ENCODE measurements at regions not wholly inside any gene's neighbourhood (a gene's known extent, or its start where the extent isn't known, plus 50 kb on each side); places are given as distances from the start of the nearest gene placed in this dataset.
A peak's percentile ranks its signal among the peaks of the same experiment; 100 is the strongest.

- Histone ChIP-seq H3K4me1 (peaks cover 0 to 63% (median 18%) of the 10 kb centered on the region in 12 donors), H3K9me3 (no peaks in the 10 kb centered on the region), H3K27me3 (no peaks in the 10 kb centered on the region), H3K36me3 (no peaks in the 10 kb centered on the region), H3K4me3 (no peak overlapping the region), H3K27ac (peak overlapping the region in 4 of 12 donors; percentile 16 to 69 (median 20))
- WGBS, 4 donors: 65 to 77% (median 77%) methylated on average over 5 of the region's 5 CpGs
- TF ChIP-seq CTCF (IDR thresholded peaks at IDR 0.05): no peak
- ATAC-seq: peak in 2 of 4 donors; percentile 23 to 29
- intact Hi-C loops (cut with DNase I): loop anchor here in 1 of 10 donors (5.0 kb wide), 1 partner anchor 53 kb away; no protein-coding TSS in a partner anchor
- DNase-seq: no peak
Measured at GRCh38 chr12:75974323-75975187, 57.0 kb downstream of the PHLDA1 start.

- no peaks in the 10 kb centered on the region for H3K27me3 ChIP-seq
- ATAC-seq: no peak
- intact Hi-C loops (cut with DNase I): no loop called here
- no peak overlapping the region for H3K27ac ChIP-seq
- DNase-seq: no peak
- no peaks in the 10 kb centered on the region for H3K9me3 ChIP-seq
- 97 to 98% (median 97%) methylated on average over 4 of the region's 4 CpGs for WGBS, 4 donors
- H3K4me3 ChIP-seq: no peak overlapping the region
- H3K4me1 ChIP-seq: peaks cover 0 to 38% (median 4%) of the 10 kb centered on the region in 12 donors
- no peaks in the 10 kb centered on the region for H3K36me3 ChIP-seq
- no peak for TF ChIP-seq POLR2A (IDR thresholded peaks at IDR 0.05)
- no peak for TF ChIP-seq CTCF (IDR thresholded peaks at IDR 0.05)
Measured at GRCh38 chr12:75971253-75971652, 60.3 kb downstream of the PHLDA1 start.

GRCh38 chr12:75970310-75970709 lies 61.3 kb downstream of the PHLDA1 start:
- H3K27ac ChIP-seq: no peak overlapping the region
- no peak overlapping the region for H3K4me3 ChIP-seq
- intact Hi-C loops (cut with DNase I): no loop called here
- TF ChIP-seq CTCF (IDR thresholded peaks at IDR 0.05) (no peak), POLR2A (IDR thresholded peaks at IDR 0.05) (no peak)
- WGBS, 4 donors: 88 to 93% (median 91%) methylated on average over 1 of the region's 1 CpG
- peaks cover 0 to 28% (median 4%) of the 10 kb centered on the region in 12 donors for H3K4me1 ChIP-seq
- no peak for ATAC-seq
- no peaks in the 10 kb centered on the region for H3K9me3 ChIP-seq
- H3K27me3 ChIP-seq: no peaks in the 10 kb centered on the region
- H3K36me3 ChIP-seq: no peaks in the 10 kb centered on the region
- DNase-seq: no peak

GRCh38 chr12:75969768-75970167 lies 61.8 kb downstream of the PHLDA1 start:
- intact Hi-C loops (cut with DNase I): no loop called here
- peak in 2 of 4 donors; percentile 38 to 51 for ATAC-seq
- Histone ChIP-seq H3K4me3 (no peak overlapping the region), H3K4me1 (peaks cover 0 to 23% (median 4%) of the 10 kb centered on the region in 12 donors), H3K27me3 (no peaks in the 10 kb centered on the region), H3K9me3 (no peaks in the 10 kb centered on the region), H3K36me3 (no peaks in the 10 kb centered on the region), H3K27ac (no peak overlapping the region)
- TF ChIP-seq POLR2A (IDR thresholded peaks at IDR 0.05): no peak
- no peak for TF ChIP-seq CTCF (IDR thresholded peaks at IDR 0.05)
- DNase-seq: no peak
- WGBS, 4 donors: 80 to 91% (median 88%) methylated on average over 5 of the region's 5 CpGs

Measured in heart left ventricle (tissue), 16 donors.